ENCODE measurements at regions not wholly inside any gene's neighbourhood (a gene's known extent, or its start where the extent isn't known, plus 50 kb on each side); places are given as distances from the start of the nearest gene placed in this dataset.

DNA sequence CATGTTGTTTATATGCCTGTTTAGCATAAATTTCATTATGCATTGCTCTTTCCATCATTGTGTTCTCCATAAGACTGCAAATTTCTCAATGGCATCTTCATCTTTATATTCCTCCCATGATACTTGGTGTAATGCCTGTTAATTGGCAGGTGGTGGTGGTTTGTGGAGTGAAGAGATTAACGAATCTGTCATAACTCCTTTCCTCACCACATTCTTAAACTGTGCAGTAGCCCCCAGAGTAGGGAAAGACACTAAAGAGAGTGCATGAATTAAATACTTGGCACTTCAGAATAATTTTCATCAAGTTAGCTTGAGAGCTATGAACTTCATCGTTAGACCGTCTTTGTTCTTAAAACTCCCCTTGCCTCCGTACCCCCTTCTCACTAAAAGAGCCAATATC lies 329.7 kb downstream of the HS3ST3B1 start:
- no peak for DNase-seq (ENCODE audit: low read depth)
- H3K4me3 ChIP-seq (ENCODE audit: low read length), result no peak overlapping the region
- TF ChIP-seq, protein P1, sequence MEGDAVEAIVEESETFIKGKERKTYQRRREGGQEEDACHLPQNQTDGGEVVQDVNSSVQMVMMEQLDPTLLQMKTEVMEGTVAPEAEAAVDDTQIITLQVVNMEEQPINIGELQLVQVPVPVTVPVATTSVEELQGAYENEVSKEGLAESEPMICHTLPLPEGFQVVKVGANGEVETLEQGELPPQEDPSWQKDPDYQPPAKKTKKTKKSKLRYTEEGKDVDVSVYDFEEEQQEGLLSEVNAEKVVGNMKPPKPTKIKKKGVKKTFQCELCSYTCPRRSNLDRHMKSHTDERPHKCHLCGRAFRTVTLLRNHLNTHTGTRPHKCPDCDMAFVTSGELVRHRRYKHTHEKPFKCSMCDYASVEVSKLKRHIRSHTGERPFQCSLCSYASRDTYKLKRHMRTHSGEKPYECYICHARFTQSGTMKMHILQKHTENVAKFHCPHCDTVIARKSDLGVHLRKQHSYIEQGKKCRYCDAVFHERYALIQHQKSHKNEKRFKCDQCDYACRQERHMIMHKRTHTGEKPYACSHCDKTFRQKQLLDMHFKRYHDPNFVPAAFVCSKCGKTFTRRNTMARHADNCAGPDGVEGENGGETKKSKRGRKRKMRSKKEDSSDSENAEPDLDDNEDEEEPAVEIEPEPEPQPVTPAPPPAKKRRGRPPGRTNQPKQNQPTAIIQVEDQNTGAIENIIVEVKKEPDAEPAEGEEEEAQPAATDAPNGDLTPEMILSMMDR (IDR thresholded peaks at IDR 0.05; ENCODE audit: insufficient read depth, low read depth, low read length, missing control alignments), result no peak

DNA sequence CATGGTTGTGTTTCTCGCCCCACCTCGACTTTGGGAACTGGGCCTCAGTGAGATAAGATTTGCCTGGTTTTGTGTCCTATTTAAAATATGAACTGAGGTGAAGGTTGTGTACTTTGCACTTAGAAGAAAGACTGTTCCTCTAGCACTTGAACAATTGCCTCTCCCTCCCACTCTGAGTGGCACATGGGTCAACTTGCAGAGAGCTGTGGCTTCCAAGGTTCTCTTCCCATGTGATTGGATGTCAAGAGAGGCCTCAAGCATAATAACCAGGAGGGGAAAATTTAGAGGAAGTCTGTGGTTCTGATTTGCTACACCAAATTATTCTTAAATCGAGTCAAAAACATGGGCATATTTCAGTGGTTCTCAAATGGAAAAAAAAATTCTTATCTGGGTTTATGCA lies 329.2 kb downstream of the HS3ST3B1 start:
- TF ChIP-seq, protein P1 (IDR thresholded peaks at IDR 0.05; ENCODE audit: insufficient read depth, low read depth, low read length, missing control alignments), result no peak
- H3K4me3 ChIP-seq (ENCODE audit: low read length), result no peak overlapping the region
- DNase-seq (ENCODE audit: low read depth), result no peak

DNA sequence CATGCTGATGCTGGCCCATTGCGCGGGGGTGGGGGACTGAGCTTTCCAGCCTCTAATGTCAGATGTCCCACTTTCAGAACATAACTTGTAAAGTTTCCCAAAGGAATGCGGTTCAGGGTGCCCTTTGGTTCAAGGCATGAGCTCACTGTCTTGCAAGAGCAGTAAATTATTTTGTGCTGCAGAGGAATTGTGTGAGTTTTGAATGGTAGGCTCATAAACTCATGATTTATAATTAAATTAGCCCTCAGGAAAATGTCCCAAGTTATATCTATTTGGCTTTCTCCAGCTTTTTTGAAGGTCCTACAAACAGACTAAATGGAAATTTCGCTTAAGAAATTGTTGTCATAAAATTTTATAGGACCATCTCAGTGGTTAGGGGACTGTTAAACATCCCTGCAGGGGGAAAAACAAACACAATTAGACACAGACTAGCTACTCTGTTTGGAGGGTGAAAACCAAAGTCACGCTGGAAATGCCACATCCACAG lies 321.8 kb downstream of the HS3ST3B1 start:
- TF ChIP-seq, protein P1 (IDR thresholded peaks at IDR 0.05; ENCODE audit: insufficient read depth, low read depth, low read length, missing control alignments), result no peak
- peak; percentile 67 for DNase-seq (ENCODE audit: low read depth)
- H3K4me3 ChIP-seq (ENCODE audit: low read length), result no peak overlapping the region

DNA sequence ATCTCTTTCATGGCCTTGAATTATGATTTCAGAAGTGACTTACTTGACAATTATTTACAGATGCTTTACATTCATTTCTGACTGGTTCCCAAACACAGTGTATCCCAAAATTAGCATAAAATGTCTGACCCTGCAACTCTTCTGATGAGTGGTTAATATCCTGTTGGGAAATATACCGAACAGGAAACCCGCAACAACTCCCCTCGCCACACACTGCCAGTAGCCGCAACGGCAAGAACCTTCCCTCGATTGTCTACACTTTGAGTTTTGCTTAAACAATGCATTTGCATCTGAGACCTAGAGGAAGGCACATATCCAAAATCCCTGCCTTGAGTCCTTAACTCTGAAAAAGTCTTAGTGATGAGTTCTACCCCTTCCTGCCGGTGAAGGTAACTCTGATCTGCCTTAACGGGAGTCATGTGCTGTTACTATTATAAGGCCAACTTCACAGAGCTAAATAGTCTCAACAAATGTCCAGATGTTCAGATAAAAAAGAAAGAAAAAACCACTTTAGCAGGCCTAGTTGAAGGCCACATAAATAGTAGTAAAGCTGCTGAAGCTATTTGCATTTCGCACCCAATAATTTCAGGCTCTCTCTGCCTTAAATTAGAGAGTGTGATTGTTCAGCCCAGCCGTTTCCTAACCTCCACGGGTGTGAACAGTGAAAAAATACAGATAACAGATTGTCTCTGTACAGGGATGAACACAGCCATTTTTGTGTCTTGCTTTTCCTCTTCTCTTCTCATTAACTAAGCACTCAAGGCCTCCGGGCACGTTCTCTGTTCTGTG lies 321.1 kb downstream of the HS3ST3B1 start:
- no peak overlapping the region for H3K4me3 ChIP-seq (ENCODE audit: low read length)
- DNase-seq (ENCODE audit: low read depth), result no peak
- TF ChIP-seq, protein P1 (IDR thresholded peaks at IDR 0.05; ENCODE audit: insufficient read depth, low read depth, low read length, missing control alignments), result no peak

DNA sequence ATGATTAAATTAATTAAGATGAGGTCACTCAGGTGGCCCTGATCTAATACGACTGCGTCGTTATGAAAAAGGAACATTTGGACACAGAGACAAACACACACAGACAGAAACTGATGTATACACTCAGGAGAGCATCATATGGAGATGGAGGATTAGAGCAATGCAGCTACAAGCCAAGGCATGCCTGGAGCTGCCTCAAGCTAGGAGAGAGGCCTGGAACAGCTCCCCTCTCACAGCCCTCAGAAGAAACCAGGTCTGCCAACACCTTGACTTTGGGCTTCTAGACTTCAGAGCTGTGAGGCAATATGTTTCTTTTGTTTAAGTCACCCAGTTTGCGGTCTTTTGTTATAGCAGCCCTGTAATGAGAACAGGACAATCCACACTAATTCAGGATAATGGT lies 318.9 kb downstream of the HS3ST3B1 start:
- TF ChIP-seq, protein P1 (IDR thresholded peaks at IDR 0.05; ENCODE audit: insufficient read depth, low read depth, low read length, missing control alignments), result no peak
- peak; percentile 85 for DNase-seq (ENCODE audit: low read depth)

DNA sequence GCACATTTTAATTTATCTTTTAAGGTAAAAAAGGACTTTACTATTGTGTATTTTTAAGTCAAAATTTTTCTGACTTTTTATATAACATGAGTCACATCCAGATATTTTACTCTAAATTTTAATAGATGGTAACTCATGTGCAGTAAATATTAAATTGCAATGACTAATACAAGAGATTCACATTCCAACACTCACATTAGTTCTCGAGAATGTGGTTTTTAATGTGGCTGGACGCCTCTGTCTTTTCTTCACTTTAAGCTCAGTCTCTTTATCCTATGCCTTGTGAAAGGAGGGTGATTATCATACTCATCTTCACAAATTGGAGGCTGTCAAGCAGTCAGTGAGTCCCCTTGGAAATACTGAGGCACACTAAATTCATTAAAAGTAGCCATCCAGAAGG lies 315.6 kb downstream of the HS3ST3B1 start:
- TF ChIP-seq, protein P1 (IDR thresholded peaks at IDR 0.05; ENCODE audit: insufficient read depth, low read depth, low read length, missing control alignments), result no peak
- no peak for DNase-seq (ENCODE audit: low read depth)
- no peak overlapping the region for H3K4me3 ChIP-seq (ENCODE audit: low read length)

More for the DNA sequence above, 318.9 kb downstream of the HS3ST3B1 start:
- H3K4me3 ChIP-seq (ENCODE audit: low read length), result no peak overlapping the region

DNA sequence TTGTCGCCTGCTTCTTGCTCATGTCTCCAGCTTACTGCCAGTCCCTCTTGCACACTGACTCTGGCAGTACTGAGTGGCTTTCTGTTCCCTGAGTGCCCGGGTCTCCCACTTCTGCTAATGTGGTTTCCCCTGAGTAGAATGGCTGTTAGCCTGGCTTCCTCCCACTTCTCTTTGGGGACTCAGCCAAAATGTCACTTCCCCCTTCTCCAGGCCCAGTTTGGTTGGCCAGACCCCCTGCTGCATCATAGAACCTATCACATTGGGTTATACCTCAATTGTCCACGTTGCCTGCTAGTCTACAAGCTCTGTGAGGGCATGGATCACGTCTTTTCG lies 304.4 kb downstream of the HS3ST3B1 start:
- no peak for DNase-seq (ENCODE audit: low read depth)
- no peak overlapping the region for H3K4me3 ChIP-seq (ENCODE audit: low read length)
- TF ChIP-seq, protein P1 (IDR thresholded peaks at IDR 0.05; ENCODE audit: insufficient read depth, low read depth, low read length, missing control alignments), result no peak
